H1 (cell line): ENCODE measurements at regions not wholly inside any gene's neighbourhood (a gene's known extent, or its start where the extent isn't known, plus 50 kb on each side); places are given as distances from the start of the nearest gene placed in this dataset.

ENCODE experiments used
- BACH1 ChIP-seq: IDR thresholded peaks from 2 replicates; pipeline ENCODE4 v1.6.1; 2012; ENCODE audit warnings: low read length, improper control_type of control experiment
- CBX5 ChIP-seq: fragments of 300-800, 300-1000 bp; sonication (generic); IDR thresholded peaks from 2 replicates; pipeline ENCODE4 v1.7.1; 2016; ENCODE audit warnings: antibody characterized with exemption, low read length, low read depth
- EP300 ChIP-seq, 2 experiments: IDR thresholded peaks; 1 replicate in 1 of 2; 2 replicates in 1 of 2; pipeline ENCODE4 v1.6.1; 2011 to 2012; ENCODE audit warnings: low read depth in 2 of 2, low read length in 2 of 2, mild to moderate bottlenecking in 2 of 2, borderline replicate concordance in 1 of 2, inconsistent platforms in 1 of 2, moderate library complexity in 1 of 2
- EZH2 ChIP-seq: fragments of 200-600 bp; sonication (generic); IDR thresholded peaks from 2 replicates; pipeline ENCODE4 v1.7.1; 2012; ENCODE audit warnings: low read depth, mild to moderate bottlenecking, moderate library complexity, low read length, inconsistent platforms; ENCODE audit not compliant: severe bottlenecking
- GABPA ChIP-seq: IDR thresholded peaks from 2 replicates; pipeline ENCODE4 v1.6.1; 2011; ENCODE audit warnings: mild to moderate bottlenecking, low read length, moderate library complexity, borderline replicate concordance; ENCODE audit not compliant: insufficient read depth
- KDM1A ChIP-seq: fragments of 200-600, 300-600 bp; sonication (generic); IDR thresholded peaks from 2 replicates; pipeline ENCODE4 v1.7.1; 2016; ENCODE audit warnings: mild to moderate bottlenecking, low read length, borderline replicate concordance
- MAFK ChIP-seq: IDR thresholded peaks from 2 replicates; pipeline ENCODE4 v1.6.1; 2012; ENCODE audit warnings: low read depth, mild to moderate bottlenecking, improper control_type of control experiment, low read length
- POLR2A ChIP-seq, 2 experiments: IDR thresholded peaks; 1 replicate in 1 of 2; 2 replicates in 1 of 2; pipeline ENCODE4 v1.6.1; 2011; ENCODE audit warnings: low read depth in 2 of 2, low read length in 2 of 2, mild to moderate bottlenecking in 2 of 2; ENCODE audit errors: control extremely low read depth in 1 of 2
- POLR2AphosphoS5 ChIP-seq: IDR thresholded peaks from 2 replicates; pipeline ENCODE4 v1.6.1; 2011; ENCODE audit warnings: low read depth, low read length
- SP1 ChIP-seq: IDR thresholded peaks from 2 replicates; pipeline ENCODE4 v1.6.1; 2011; ENCODE audit warnings: low read depth, low read length
- TAF1 ChIP-seq: IDR thresholded peaks from 2 replicates; pipeline ENCODE4 v1.6.1; 2011; ENCODE audit warnings: mild to moderate bottlenecking, low read depth, low read length
- TF ChIP-seq, protein P1 (sequence below): IDR thresholded peaks from 2 replicates; pipeline ENCODE4 v1.6.1; 2012; ENCODE audit warnings: inconsistent platforms
- TF ChIP-seq, protein P2 (sequence below), 3 experiments: IDR thresholded peaks; 1 replicate in 2 of 3; 2 replicates in 1 of 3; pipeline versions ENCODE4 v1.5.1 to v1.6.1; 2011; ENCODE audit warnings: low read length in 3 of 3, mild to moderate bottlenecking in 3 of 3, inconsistent platforms in 2 of 3, low read depth in 1 of 3, moderate library complexity in 1 of 3; ENCODE audit not compliant: insufficient read depth in 1 of 3; ENCODE audit errors: control extremely low read depth in 1 of 3

DNA sequence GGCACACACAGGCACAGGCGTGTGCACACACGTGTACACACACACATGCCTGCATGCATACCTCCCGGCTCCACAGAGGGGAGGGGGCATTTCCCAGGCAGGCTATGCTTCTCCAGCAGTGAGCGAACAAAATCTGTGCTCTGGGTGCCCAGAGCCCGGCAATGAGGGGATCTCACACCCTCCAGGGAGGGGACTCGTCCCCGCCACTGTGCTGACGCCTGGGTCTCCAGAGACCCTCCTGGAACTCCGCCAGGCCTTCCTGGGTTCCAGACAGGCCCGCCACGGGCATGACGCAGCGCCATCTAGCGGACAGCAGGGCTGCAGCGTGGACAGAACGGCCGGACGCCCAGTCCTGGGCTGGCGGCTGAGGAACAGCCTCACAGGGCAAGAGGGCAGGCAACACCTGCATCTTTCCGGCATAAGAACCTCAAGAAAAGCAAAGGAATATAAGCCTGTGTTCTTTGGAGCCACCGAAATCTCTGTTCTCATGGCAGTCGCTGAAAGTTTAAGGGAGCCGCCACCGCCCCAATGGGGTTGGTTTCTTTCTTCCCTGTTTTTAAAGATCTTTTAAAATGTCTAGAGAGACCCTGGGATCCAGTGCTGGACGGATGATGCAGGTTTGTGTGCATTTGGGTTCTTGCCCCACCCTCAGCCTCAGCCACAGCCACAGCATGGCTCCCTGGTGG lies 135.6 kb upstream of the PPP1R26 start:
- TF ChIP-seq GABPA (peak; percentile 73; the same call in 1 of the 2 replicates), KDM1A (no peak), POLR2AphosphoS5 (no peak), EP300 (IDR thresholded peaks at IDR 0.05; ENCODE audit: borderline replicate concordance in 1 of 2, low read depth in 2 of 2, low read length in 2 of 2) (no peak), POLR2A (IDR thresholded peaks at IDR 0.05; ENCODE audit: control extremely low read depth in 1 of 2, low read depth in 2 of 2, low read length in 2 of 2) (no peak), MAFK (no peak), SP1 (no peak), EZH2 (no peak), CBX5 (no peak), TAF1 (no peak), BACH1 (no peak)
- TF ChIP-seq, protein P1, sequence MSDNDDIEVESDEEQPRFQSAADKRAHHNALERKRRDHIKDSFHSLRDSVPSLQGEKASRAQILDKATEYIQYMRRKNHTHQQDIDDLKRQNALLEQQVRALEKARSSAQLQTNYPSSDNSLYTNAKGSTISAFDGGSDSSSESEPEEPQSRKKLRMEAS: peak; percentile 59
- TF ChIP-seq, protein P2, sequence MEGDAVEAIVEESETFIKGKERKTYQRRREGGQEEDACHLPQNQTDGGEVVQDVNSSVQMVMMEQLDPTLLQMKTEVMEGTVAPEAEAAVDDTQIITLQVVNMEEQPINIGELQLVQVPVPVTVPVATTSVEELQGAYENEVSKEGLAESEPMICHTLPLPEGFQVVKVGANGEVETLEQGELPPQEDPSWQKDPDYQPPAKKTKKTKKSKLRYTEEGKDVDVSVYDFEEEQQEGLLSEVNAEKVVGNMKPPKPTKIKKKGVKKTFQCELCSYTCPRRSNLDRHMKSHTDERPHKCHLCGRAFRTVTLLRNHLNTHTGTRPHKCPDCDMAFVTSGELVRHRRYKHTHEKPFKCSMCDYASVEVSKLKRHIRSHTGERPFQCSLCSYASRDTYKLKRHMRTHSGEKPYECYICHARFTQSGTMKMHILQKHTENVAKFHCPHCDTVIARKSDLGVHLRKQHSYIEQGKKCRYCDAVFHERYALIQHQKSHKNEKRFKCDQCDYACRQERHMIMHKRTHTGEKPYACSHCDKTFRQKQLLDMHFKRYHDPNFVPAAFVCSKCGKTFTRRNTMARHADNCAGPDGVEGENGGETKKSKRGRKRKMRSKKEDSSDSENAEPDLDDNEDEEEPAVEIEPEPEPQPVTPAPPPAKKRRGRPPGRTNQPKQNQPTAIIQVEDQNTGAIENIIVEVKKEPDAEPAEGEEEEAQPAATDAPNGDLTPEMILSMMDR (IDR thresholded peaks at IDR 0.05; ENCODE audit: control extremely low read depth in 1 of 3, insufficient read depth in 1 of 3, low read depth in 1 of 3, low read length in 3 of 3): peak in 2 of 3 experiments; percentile 98; a peak in 3 of 4 replicates
